Central memory CD4-positive, alpha-beta T cell (primary cell): ENCODE measurements at regions not wholly inside any gene's neighbourhood (a gene's known extent, or its start where the extent isn't known, plus 50 kb on each side); places are given as distances from the start of the nearest gene placed in this dataset.
"Not testable (repeated sequence)": the region's sequence is repeated elsewhere in the genome, so short reads cannot be mapped to it uniquely, and the experiment has no call there.

ENCODE experiments used
- DNase-seq: peaks from one replicate; pipeline ENCODE4 v3.0.0; 2022

GRCh38 chr5:117376748-117377147, 802.1 kb upstream of the SEMA6A start:
- DNase-seq = no peak

- no peak for DNase-seq
These were observed 785.3 kb upstream of the SEMA6A start for GRCh38 chr5:117359895-117360294.

GRCh38 chr5:117357886-117358285, 783.3 kb upstream of the SEMA6A start:
- no peak for DNase-seq

GRCh38 chr5:117347280-117347679, 772.7 kb upstream of the SEMA6A start:
- DNase-seq = no peak

- not testable (repeated sequence) for DNase-seq
These were observed 769.1 kb upstream of the SEMA6A start for GRCh38 chr5:117343726-117344125.

GRCh38 chr5:117337064-117337749, 762.6 kb upstream of the SEMA6A start:
- DNase-seq = no peak

- DNase-seq = no peak
These were observed 761.6 kb upstream of the SEMA6A start for GRCh38 chr5:117336208-117336607.

GRCh38 chr5:117333011-117333410, 758.4 kb upstream of the SEMA6A start:
- no peak for DNase-seq

- no peak for DNase-seq
These were observed 757.7 kb upstream of the SEMA6A start for GRCh38 chr5:117332341-117332740.

- no peak for DNase-seq
These were observed 752.9 kb upstream of the SEMA6A start for GRCh38 chr5:117327511-117327910.

GRCh38 chr5:117326997-117327396, 752.4 kb upstream of the SEMA6A start:
- no peak for DNase-seq

- no peak for DNase-seq
These were observed 743.9 kb upstream of the SEMA6A start for GRCh38 chr5:117318528-117318927.

- no peak for DNase-seq
These were observed 740.5 kb upstream of the SEMA6A start for GRCh38 chr5:117315170-117315569.

GRCh38 chr5:117304512-117305107, 730.0 kb upstream of the SEMA6A start:
- not testable (repeated sequence) for DNase-seq

- DNase-seq = no peak
These were observed 728.3 kb upstream of the SEMA6A start for GRCh38 chr5:117302949-117303348.

GRCh38 chr5:117302473-117302872, 727.9 kb upstream of the SEMA6A start:
- no peak for DNase-seq

- DNase-seq = no peak
These were observed 725.3 kb upstream of the SEMA6A start for GRCh38 chr5:117299936-117300328.

- DNase-seq = no peak
These were observed 724.8 kb upstream of the SEMA6A start for GRCh38 chr5:117299224-117299935.

- no peak for DNase-seq
These were observed 722.2 kb upstream of the SEMA6A start for GRCh38 chr5:117296872-117297271.

GRCh38 chr5:117295941-117296340, 721.3 kb upstream of the SEMA6A start:
- no peak for DNase-seq

- DNase-seq = no peak
These were observed 712.2 kb upstream of the SEMA6A start for GRCh38 chr5:117286813-117287212.

- no peak for DNase-seq
These were observed 697.0 kb upstream of the SEMA6A start for GRCh38 chr5:117271656-117272055.

- no peak for DNase-seq
These were observed 691.7 kb upstream of the SEMA6A start for GRCh38 chr5:117266280-117266679.

- DNase-seq = no peak
These were observed 688.6 kb upstream of the SEMA6A start for GRCh38 chr5:117263231-117263630.
